ENCODE measurements at regions not wholly inside any gene's neighbourhood (a gene's known extent, or its start where the extent isn't known, plus 50 kb on each side); places are given as distances from the start of the nearest gene placed in this dataset.

GRCh38 chr17:33522623-33523022 lies 229.5 kb upstream of the ASIC2 start:
- CTCF ChIA-PET: interaction anchor here (1.3 kb wide), 1 partner anchor 9 kb away, joined by 5 read pairs; no protein-coding TSS in a partner anchor
- H3K27me3 ChIP-seq (ENCODE audit: control insufficient read depth, insufficient read depth, low read length): no peaks in the 10 kb centered on the region
- DNase-seq (ENCODE audit: low read depth): no peak
- H3K4me3 ChIP-seq (ENCODE audit: low read depth, low read length): no peak overlapping the region
- TF ChIP-seq CTCF (IDR thresholded peaks at IDR 0.05; ENCODE audit: insufficient read depth, low read depth, low read length): no peak
- no peaks in the 10 kb centered on the region for H3K36me3 ChIP-seq (ENCODE audit: control insufficient read depth, insufficient read depth, low read length)
- POLR2A ChIA-PET: no interaction called here

DNA sequence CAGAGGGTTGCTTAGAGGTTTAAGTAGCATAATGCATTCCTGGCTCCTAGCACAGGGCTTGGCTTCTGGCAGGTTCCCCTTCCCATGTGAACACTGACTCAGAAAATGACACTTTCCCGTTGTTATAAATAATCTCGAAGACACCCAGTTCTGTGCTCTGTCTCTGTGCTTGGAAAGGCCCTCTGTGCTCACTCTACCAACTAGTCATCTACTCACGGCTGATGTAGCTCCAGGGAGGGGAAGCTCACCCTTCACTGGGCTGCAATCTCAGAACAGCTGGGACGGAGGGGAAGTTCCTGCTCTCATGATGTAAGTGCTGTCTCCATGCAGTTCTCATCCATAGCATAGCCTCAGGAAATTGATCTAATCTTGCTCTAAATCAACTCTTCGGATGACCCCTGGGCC lies 230.5 kb upstream of the ASIC2 start:
- POLR2A ChIA-PET: no interaction called here
- Histone ChIP-seq H3K36me3 (ENCODE audit: control insufficient read depth, insufficient read depth, low read length) (no peaks in the 10 kb centered on the region), H3K4me3 (ENCODE audit: low read depth, low read length) (no peak overlapping the region), H3K27me3 (ENCODE audit: control insufficient read depth, insufficient read depth, low read length) (no peaks in the 10 kb centered on the region)
- CTCF ChIA-PET: interaction anchor here (1.3 kb wide), 1 partner anchor 10 kb away, joined by 5 read pairs; no protein-coding TSS in a partner anchor
- TF ChIP-seq CTCF (IDR thresholded peaks at IDR 0.05; ENCODE audit: insufficient read depth, low read depth, low read length): no peak
- DNase-seq (ENCODE audit: low read depth): no peak

GRCh38 chr17:33525186-33525585 lies 232.1 kb upstream of the ASIC2 start:
- Histone ChIP-seq H3K27me3 (ENCODE audit: control insufficient read depth, insufficient read depth, low read length) (no peaks in the 10 kb centered on the region), H3K36me3 (ENCODE audit: control insufficient read depth, insufficient read depth, low read length) (no peaks in the 10 kb centered on the region), H3K4me3 (ENCODE audit: low read depth, low read length) (no peak overlapping the region)
- DNase-seq (ENCODE audit: low read depth): no peak
- ChIA-PET POLR2A (no interaction called here), CTCF (no interaction called here)
- TF ChIP-seq CTCF (IDR thresholded peaks at IDR 0.05; ENCODE audit: insufficient read depth, low read depth, low read length): no peak

GRCh38 chr17:33526717-33527116 lies 233.6 kb upstream of the ASIC2 start:
- POLR2A ChIA-PET: no interaction called here
- no peak for TF ChIP-seq CTCF (IDR thresholded peaks at IDR 0.05; ENCODE audit: insufficient read depth, low read depth, low read length)
- Histone ChIP-seq H3K36me3 (ENCODE audit: control insufficient read depth, insufficient read depth, low read length) (no peaks in the 10 kb centered on the region), H3K4me3 (ENCODE audit: low read depth, low read length) (no peak overlapping the region), H3K27me3 (ENCODE audit: control insufficient read depth, insufficient read depth, low read length) (no peaks in the 10 kb centered on the region)
- CTCF ChIA-PET: no interaction called here
- no peak for DNase-seq (ENCODE audit: low read depth)

GRCh38 chr17:33527290-33527689 lies 234.2 kb upstream of the ASIC2 start:
- Histone ChIP-seq H3K4me3 (ENCODE audit: low read depth, low read length) (no peak overlapping the region), H3K27me3 (ENCODE audit: control insufficient read depth, insufficient read depth, low read length) (no peaks in the 10 kb centered on the region), H3K36me3 (ENCODE audit: control insufficient read depth, insufficient read depth, low read length) (no peaks in the 10 kb centered on the region)
- ChIA-PET CTCF (no interaction called here), POLR2A (no interaction called here)
- DNase-seq (ENCODE audit: low read depth): no peak
- no peak for TF ChIP-seq CTCF (IDR thresholded peaks at IDR 0.05; ENCODE audit: insufficient read depth, low read depth, low read length)
